Renal cortical epithelial cell (primary cell): ENCODE measurements at regions not wholly inside any gene's neighbourhood (a gene's known extent, or its start where the extent isn't known, plus 50 kb on each side); places are given as distances from the start of the nearest gene placed in this dataset.
A peak's percentile ranks its signal among the peaks of the same experiment; 100 is the strongest.

Experiments used
- DNase-seq: peaks from one replicate; pipeline ENCODE4 v3.0.0-alpha.2; 2011; ENCODE audit warnings: low read depth

DNA sequence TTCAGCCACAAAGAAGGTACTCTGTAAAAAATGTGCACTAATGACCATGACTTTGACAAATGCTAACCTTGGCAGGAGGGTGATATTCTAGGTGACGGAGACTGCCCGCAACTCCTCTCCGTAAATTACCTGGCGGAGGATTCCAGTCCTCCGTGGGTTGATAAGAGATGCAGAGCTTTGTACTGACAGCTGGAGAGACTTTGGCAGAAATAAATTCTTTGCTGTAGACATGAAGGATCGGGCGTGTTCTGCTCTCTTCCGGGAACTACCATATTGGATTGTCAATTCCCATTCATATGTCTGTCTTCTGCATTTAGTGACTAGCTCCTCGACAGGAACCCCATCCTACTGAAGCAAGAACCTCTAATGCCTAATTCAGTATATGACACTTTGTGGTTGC is 158.3 kb upstream of the KAZN start:
- DNase-seq: no peak

DNA sequence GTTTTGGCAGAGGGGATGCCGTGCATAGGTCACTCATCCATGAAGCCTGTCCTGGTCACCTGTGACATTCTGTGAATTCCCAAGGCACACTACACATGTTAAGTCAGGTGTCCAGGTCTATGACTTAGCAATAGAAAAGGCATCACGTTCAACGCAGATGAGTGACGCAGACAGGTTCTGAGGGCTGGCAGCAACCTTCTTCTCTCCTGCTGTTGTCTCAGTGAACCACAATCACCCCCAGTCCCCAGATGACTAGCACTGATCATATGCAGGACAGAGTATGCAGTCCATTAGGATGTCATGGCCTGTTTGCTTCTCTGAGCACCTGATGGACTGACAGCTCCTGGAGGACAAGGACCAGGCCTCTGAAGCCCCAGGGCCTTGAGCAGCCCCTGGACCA is 157.8 kb upstream of the KAZN start:
- no peak for DNase-seq

DNA sequence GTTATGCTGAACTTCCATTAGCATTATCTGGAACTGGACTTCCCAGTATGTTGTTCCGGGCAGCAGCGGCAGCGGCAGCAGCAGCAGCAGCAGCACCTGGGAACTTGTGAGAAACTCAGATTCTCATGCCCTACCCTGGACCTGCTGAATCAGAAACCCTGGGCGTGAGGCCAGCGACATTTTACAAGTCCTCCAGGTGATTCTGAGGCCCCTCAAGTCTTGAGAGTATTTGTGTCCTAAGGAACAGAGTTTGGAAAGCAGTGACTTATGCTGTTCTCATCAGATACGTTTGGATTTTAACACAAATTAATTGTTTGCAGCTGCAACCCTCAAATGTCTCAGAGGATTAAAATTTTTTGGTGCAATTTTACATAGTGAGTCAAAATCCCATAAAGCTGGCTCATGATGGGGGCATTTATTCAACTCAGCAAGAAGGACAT is 157.2 kb upstream of the KAZN start:
- DNase-seq: no peak

DNA sequence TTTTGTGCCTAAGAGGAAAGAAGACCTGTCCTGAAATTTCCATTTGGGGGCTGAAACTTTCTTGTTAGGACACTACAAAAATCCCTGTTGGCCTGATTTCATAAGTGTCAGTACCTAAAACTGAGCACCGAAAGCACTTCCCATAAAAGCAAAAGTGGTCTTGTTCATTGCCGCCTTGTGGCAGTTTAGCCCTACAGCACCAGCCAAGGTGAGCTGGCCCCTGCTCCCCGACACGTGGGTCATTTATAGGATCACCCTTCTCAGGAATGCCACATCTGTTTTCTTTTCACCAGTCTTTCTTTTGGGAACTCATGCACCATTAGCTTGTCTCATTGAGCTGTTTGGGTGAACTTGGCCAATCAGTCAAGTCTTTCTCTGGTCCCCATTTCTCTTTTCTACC is 155.8 kb upstream of the KAZN start:
- no peak for DNase-seq

DNA sequence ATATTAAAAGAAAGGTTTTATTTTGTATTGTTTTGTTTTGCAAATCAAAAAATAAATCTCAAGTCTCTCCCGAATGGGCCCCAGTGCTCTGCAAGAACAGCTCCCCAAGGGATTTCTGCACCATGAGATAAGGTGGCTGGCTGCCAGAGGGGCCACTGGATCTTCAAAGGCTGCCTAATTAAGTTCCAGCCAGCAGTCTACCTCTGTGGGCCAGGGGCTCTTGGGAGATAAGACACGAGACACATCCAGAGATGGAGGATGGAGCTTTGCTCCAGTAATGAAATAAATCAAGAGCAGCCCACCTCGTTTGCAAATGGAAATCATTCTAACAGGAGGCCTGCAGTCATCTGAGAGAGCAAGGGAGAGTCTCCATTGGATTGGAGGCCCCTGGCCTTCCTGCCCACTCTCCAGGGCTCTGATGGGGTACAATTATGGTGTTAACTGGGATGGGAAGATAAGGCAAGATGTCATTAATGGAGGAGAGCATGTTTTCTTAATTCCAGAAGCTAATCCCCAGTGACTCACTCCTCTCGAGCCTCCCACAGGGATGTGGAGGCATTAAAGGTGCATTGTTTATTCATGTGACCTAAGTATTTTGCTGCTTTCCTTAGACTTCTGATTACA is 155.2 kb upstream of the KAZN start:
- peak; percentile 23 for DNase-seq

DNA sequence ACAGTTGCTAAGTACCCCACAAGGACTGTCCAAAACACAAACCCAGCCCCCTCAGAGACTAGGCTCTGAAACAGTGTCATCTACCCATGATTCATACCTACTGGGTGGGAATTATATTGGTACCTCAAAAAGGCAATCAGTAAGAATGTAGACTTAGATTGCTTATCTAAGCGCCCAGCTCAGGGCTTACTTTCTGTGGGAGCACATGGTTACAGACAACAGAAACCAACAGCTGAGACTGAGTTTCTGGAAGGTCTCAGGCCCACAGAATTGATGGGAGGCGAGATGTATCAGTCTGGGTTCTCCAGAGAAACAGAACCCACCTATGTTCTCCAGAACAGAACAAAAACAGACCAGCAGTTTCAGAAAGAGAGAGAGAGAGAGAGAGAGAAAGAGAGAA is 147.3 kb upstream of the KAZN start:
- DNase-seq: no peak

DNA sequence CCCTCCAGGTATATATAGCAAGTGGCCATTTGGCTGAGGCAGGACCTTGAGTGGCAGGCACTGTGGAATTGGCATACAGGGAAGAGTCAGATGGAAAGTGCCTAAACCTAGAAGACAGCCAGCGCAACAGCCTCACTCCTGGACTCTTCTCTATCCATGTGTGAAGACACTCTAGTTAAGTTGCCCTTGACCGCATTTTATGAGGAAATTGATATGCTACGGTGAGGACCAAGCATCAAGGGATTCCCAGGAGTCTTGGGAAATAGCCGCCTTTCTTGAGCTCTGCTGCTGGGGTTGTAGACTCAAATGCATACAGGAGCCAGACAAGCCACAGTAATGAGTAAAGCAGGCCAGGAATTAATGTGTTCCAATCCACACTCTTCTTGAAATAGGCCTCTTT is 145.9 kb upstream of the KAZN start:
- DNase-seq: no peak

DNA sequence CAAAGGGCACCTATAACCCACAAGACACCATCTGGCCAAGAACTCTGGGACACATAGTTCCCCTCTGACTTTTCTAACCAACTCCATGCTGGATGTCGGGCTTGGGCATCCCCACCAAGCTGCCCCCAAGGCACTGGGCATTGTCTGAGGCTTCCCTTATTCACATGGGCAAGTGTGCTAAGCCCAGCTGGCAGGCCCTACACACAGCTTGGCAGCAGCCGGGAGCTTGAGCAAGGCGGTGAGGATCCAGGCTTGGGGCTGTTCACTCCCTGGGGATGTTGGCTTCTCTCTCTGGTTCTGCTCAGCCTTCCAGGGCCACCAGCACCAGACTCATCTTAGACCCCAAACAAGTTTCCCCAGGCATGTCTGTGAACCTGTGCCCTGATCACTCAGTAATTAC is 138.3 kb upstream of the KAZN start:
- no peak for DNase-seq

DNA sequence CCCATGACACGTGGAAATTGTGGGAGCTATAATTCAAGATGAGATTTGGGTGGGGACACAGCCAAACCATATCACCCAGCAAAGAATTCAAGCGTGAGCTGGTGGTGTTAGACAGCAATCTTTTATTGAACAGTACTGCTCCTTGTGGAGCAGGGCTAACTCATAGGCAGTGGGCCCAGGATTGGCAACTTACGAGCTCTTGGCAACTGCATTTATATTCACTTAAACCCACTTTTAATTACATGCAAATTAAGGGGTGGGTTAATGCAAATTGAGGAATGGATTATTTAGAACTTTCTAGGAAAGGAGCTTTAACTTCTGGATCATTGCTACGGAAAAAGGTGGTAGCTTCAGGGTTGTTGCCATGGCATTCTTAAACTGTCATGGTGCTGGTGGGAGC is 135.6 kb upstream of the KAZN start:
- DNase-seq: no peak

DNA sequence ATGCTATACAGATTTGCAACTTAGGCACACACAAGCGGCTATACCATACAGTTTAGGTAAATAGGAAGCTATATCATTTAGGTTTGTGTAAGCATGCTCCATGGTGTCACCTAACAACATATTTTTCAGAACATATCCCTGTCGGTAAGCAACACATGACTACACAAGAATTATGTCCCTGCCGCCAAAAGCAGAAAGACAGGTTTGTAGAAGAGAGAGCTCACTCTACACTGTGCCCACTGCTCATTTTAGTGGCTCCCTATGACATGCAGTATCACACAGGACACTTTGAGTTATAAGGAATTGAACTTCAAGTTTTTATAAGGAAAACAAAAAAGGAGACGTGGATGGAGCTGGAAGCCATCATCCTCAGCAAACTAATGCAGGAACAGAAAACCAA is 132.5 kb upstream of the KAZN start:
- DNase-seq: no peak

DNA sequence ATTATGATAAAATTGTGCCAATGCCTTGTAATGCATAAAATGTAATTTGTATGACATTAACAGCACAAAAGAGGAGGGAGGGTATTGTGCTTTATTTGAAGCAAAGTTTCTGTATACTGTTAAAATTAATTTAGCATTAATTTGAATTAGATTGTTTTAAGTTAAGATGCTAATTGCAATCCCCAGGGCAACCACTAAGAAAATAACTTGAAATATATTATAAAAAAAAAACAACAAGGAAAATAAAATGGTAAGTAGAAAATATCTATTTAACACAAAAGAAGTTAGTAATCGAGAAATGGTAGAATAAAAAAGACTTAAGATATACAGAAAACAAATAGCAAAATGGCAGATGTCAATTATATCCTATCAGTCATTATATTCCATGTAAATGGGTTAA is 131.4 kb upstream of the KAZN start:
- DNase-seq: no peak

DNA sequence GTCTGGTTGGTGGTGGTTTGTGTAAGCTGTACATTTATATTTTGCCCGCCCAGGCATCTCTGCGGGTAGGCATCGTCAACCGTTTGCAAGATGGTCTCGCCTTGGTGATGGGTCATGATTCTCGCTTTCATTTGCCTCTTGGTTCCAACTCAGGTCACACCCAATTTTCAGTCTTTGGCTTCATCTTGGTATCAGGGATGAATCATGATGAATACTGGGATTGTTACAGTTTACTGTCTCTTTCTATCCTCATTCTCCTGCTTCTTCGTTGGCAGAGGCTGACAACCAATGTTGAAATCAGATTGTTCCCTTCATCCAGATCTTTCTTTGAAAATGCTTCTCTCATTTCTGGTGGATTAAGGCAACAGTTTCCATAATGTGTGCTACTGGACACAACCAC is 129.7 kb upstream of the KAZN start:
- no peak for DNase-seq

DNA sequence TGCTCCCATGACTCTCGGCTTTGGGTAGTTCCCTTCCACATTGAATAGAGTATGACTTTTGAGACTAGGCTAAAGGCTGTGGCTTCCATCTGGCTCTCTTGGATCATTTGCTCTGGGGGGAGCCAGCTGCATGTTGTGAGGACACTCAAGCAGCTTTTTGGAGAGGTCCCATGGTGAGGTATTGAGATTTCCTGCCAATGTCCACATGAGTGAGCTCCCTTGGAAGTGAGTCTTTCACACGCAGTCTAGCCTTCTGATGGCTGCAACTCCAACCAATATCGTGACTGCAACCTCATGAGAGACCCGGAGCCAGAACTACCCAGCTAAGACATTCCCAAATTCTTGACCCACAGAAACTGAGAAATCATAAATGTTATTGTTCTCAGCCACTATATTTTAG is 127.7 kb upstream of the KAZN start:
- no peak for DNase-seq

DNA sequence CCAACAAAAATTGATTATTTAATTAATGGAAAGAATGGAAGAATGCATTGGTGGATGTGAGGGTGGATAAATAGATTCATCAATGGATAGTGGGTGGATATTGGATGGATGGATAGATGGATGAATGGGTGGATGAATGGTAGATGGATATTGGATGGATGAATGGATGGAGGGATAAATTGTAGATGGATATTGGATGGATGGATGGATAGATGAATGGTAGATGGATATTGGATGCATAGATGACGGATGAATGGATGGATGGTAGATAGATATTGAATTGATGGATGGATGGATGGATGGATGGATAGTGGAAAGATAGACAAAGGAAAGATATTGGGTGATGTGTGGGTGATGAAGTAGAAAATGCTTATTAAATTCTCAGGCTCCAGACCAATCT is 123.6 kb upstream of the KAZN start:
- no peak for DNase-seq

DNA sequence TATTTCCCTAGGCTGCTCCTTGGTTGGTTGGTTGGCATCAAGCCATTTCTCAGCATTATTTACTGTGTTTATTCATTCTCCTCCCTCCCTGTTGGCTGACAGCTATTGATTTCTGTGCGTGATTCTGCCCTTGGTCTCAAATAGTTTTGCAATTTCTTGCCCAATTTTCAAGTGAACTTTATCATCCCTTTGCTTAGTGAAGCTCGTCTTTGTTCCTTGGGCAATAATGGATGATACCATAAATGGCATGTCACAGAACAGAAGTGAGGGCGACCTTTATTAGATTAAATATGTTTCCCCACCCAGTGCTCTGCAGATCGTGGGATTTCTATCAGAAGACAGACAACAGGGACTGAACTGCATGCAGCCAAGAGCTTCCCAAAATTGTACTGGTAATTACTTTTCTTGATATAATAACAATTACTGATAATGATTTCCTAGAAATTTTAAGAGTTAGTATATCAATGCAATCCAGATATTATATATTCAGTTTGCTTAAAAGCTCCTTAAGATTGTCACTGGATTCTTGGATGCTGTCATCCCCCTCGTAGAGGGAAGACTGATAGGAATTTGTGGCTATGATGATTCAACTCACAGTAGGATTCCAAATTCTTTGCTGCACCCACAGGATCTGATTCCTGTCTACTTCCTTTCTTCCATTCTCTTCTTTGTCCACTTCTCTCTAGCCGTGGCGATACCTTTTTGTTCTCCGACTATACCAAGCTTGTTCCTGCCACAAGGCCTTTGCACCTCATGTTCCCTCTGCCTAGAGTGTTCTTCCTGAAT is 122.1 kb upstream of the KAZN start:
- peak; percentile 43 for DNase-seq

DNA sequence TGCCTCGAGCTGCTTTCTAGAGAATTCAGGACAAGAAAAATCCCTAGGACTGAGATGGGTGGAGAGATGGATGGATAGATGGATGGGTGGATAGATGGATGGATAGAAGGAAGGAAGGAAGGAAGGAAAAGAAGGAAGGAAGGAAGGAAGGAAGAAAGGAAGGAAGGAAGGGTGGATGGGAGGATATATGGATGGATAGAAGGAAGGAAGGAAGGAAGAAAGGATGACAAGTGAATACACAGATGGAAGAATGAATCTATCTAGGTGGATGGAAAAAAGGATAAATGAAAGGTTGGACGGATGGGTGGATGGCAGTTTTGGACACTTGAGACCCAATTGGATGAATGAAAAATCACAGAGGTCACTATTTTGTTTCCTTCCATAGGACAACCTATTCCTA is 120.4 kb upstream of the KAZN start:
- no peak for DNase-seq

DNA sequence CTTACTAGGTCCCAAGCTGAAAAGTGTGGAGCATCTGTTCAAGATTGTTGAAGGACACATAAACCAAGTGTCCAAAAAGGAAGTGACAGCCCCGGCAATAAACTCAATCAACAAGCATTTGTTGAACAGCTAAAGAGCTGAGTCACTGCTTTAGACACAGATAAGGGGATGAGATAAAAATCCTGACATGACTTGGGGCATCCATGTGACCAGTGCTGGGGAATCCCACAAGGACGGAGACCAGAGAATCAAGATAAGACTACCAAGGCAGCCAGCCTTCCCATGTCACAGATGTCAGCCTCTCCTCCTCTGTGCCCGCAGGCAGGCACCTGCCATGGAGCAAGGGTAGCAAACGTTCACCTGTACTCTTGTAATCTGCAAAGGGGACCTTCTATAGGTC is 118.6 kb upstream of the KAZN start:
- DNase-seq: no peak

DNA sequence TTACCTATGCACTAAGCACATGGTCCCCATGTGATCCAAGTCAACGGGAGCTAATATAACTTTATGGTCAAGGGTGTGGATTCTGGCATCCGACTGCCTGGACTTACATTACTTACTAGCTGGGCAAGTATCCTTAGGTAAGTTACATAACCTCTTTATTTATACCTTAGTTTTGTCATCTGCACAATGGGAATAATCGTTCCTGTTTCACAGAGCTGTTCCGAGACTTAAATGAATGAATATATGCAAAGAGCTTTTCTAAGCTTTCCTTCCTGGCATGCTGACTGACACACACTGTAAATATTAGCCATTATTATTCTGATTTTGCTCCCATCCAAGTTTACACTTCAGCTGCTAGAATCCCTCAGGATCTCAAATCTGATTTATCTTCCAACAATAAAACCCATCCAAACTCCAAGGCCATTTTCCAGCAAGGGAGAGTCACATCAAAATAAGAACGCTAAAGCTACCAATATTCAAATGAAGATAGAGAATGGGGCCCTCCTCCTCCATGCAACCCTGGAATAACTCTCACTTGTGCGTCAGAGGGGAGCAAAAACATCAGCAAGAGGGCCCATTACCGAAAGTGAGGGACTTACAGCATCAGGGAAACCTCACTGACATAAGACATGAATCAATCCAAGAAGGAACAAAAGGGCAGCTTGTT is 115.6 kb upstream of the KAZN start:
- no peak for DNase-seq

DNA sequence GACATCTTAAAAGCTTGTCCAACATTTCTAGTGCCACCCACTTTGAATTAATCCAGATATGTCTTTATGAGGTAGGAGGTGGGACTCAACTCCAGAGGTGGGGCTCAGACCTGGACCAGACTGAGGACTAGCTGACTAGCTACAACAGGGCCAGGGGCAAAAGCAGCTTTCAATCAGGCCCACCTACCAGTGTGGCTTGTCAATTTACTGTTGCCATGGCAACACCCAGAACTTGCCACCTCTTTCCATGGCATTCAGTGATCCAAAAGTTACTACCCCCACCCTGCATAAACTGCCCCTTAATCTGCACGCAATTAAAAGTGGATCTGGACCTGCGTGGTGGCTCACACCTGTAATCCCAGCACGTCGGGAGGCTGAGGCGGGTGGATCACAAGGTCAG is 113.2 kb upstream of the KAZN start:
- no peak for DNase-seq

DNA sequence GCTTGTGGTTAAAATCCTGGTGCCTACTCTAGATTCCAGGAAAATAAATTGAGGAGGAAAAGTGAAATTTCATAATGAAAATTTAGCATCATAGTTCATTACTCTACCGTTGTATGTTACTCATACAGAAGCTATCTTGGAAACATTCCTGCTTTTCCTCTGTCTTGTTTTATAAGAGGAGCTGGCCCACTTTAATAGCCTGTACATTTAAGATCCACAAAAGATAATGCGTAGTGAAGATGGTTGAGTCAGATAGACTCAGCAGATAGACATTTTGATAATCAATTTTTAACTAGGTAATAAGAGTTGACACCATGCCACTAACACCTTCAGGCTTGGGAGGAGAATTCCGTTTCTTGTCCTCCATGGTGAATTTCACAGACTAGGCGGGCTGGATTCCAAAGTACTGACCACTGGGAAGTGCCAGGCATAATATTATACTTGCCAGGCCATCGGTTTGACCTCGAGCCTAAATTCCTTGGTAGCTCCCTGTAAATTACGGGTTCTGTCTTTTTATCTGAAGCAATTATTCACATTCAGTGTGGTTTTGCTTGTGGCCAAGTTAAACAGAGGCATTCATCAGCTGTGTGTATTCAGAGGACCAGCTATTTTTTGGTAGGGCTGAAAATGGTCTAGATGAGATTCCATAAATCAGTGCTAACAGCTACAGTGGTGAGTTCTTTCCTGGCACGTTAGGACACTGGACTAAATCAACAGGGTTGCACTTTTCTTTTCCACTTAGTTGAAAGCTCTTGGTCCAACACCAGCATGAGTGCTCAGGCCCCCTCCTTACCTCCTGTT is 111.9 kb upstream of the KAZN start:
- DNase-seq: peak; percentile 88

DNA sequence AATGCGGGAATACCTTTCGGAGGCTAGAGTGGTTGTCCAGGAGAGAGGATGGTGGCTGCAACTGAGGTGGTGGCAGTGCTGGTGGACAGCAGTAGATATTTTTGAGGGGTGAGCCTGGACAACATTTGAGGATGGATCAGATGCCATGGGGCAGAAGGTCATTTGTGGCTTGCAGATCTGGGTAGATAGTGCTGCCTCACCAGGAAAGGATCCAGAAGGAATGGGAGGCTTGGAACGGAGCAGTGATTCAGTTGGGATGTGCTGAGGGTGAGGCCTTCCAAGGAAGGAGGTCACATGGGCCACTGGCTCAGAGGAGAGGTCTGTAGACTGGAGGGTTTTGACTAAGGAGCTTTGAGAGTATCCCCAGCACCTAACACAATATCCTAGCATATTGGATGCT is 110.8 kb upstream of the KAZN start:
- DNase-seq: no peak

DNA sequence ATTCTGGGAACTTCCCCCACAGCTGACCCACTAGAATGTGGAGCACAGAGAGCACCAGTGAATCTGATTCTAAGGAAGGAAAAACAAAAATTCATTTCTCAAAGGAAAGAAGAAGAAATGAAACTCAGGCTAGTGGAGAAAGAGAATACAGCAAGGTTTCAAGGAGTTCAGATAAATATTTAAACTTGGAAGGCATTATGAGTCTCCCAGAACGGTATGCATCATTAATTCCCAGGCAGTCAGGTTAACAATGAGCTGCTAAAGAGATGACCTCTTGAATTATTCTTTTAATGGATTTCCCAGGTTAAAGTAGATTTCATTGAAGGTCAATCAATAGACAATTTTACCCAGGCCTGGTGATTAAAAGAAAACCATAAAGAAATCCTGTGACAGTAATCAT is 103.6 kb upstream of the KAZN start:
- DNase-seq: peak; percentile 55

DNA sequence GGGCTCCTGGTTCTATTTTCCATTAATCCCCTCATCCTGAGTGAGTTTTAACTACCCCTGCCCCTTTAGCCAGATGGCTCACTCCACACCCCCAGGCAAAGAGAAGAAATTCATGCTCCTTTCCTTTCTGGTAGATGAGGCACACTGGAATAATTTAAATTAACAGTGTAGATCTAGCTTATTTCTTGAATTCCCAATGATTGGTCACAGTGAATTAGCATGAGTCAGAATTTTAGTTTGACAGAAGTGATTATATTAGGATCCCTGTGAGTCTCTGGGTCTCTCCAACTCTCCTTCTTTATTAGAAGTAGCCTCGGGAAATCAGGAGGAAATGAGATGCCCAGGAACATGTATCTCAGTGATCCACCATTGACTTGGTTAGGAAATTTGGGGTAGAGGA is 103.1 kb upstream of the KAZN start:
- DNase-seq: peak; percentile 21
